GM19397 (cell line): ENCODE measurements at regions not wholly inside any gene's neighbourhood (a gene's known extent, or its start where the extent isn't known, plus 50 kb on each side); places are given as distances from the start of the nearest gene placed in this dataset.
"Not testable (repeated sequence)": the region's sequence is repeated elsewhere in the genome, so short reads cannot be mapped to it uniquely, and the experiment has no call there.

ENCODE experiments used
- ATAC-seq: cut with Tn5 transposase; IDR thresholded peaks from one replicate; pipeline ENCODE4 v1.9.1; 2021; ENCODE audit warnings: mild to moderate bottlenecking, moderate library complexity; ENCODE audit not compliant: unreplicated experiment

DNA sequence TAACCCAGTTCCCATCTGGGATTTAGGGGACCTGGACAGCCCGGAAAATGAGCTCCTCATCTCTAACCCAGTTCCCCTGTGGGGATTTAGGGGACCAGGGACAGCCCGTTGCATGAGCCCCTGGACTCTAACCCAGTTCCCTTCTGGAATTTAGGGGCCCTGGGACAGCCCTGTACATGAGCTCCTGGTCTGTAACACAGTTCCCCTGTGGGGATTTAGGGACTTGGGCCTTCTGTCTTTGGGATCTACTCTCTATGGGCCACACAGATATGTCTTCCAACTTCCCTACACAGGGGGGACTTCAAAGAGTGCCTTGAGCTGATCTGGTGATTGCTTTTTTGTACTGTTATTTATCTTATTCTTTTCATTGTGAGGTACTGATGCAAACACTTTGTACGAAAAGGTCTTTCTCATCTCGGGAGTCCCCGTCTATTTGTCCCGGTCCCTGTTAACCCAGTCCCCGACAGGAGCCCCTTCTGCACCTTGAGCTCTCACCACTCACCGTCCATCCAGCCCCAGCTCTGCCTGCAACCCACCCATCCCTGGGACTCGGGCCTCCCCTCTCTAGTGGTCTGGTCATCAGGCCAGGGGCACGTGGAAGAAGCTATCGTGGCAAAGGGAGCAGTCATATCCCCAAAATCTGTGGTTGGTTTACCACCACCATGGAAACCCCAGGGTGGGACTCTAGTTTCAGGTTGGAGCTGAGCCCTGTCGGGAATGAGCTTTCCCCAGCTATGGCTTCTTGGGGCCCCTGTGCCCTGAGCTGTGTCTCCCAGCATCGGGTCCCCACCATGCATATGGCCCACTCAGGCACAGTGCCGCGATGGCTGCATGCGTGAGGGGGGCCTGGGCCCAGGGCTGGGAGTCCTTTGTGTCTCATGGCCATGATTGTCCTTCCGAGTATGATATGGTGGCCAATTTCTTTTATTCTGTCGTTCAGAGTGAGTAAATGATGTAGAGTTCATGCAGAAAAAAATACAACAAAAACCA is 270.4 kb upstream of the PLCXD1 start:
- not testable (repeated sequence) for ATAC-seq

GRCh38 chrX:13821-14443 is 267.2 kb upstream of the PLCXD1 start:
- ATAC-seq = not testable (repeated sequence)

GRCh38 chrX:14452-14851 is 266.7 kb upstream of the PLCXD1 start:
- not testable (repeated sequence) for ATAC-seq

- peak; percentile 87 for ATAC-seq
Measured at GRCh38 chrX:18768-19454, 262.3 kb upstream of the PLCXD1 start.

- peak; percentile 27 for ATAC-seq
Measured at GRCh38 chrX:19455-19827, 261.7 kb upstream of the PLCXD1 start.

DNA sequence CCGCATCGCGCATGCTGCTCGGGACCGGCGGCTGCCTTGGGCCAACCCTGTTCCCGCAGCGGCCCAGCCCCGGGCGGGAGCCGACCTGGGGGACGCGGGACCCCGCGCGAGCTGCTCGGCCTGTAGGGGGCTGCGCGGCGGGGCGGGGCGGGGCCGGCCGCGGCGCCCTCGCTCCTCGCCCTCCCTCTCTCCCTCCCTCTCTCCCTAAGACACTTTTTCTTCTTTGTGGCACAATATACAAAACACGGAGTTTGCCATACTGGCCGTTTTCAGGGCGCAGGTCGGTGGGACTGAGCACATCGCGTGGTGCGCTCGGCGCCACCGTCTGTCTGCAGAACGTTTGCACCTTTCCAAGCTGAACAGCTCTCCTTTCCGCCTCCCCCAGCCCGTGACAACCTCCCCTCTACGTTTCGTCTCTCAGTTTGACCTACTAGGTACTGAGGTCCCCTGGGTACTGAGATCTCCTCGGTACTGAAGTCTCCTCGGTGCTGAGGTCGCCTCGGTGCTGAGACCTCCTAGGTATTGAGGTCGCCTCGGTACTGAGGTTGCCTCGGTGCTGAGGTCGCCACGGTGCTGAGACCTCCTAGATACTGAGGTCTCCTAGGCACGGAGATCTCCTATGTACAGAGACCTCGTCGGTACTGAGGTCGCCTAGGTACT is 261.1 kb upstream of the PLCXD1 start:
- peak; percentile 35 for ATAC-seq

DNA sequence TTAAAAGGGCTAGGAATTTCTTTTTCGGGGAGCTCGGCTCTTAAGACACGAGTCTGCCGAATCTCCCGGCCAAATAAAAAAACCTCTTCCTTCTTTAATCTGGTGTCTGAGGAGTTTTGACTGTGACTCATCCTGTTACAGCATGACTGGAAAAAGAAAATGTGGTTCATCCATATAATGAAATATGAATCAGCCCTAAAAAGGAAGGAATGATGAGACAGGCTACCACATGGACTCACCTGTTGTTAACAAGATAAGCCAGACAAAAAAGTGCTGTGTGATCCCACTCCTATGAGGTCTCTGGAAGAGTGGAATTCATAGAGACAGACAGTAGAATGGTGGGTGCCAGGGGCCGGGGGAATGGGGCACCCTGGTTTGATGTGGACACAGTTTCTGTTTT is 257.0 kb upstream of the PLCXD1 start:
- not testable (repeated sequence) for ATAC-seq
